OCI-LY7 (cell line): ENCODE measurements at regions not wholly inside any gene's neighbourhood (a gene's known extent, or its start where the extent isn't known, plus 50 kb on each side); places are given as distances from the start of the nearest gene placed in this dataset.

Experiments
- BruUV-seq: library from RNA; stranded (reverse); fragments of 400-500 nt; replicated peaks from 2 replicates; lab custom pipeline; 2021; lab: Mats Ljungman, UMichigan
- CTCF ChIA-PET: fragments of 300-600 bp; sonication (Branson Sonifier 250); formaldehyde crosslinking; loops from one replicate; lab custom pipeline; 2022; ENCODE audit warnings: antibody characterized with exemption; ENCODE audit not compliant: unreplicated experiment; lab: Charles Lee
- POLR2A ChIA-PET: fragments of 300-600 bp; sonication (Branson Sonifier 250); formaldehyde crosslinking; loops from one replicate; lab custom pipeline; 2022; ENCODE audit warnings: antibody characterized with exemption; lab: Charles Lee
- DNase-seq: peaks from one replicate; pipeline ENCODE4 v3.0.0-alpha.2; 2015; ENCODE audit warnings: low spot score
- H2AFZ ChIP-seq: fragments of 200-600 bp; sonication (generic), shearing (Covaris generic); 2 replicates; pipeline ENCODE4 v1.6.1; 2014; ENCODE audit warnings: mild to moderate bottlenecking, antibody characterized with exemption, low read length, moderate library complexity
- H3K27ac ChIP-seq: fragments of 200-600 bp; sonication (generic); 2 replicates; pipeline ENCODE4 v1.5.1; 2014; ENCODE audit warnings: mixed run types, low read depth, mild to moderate bottlenecking, moderate library complexity, low read length, inconsistent platforms; ENCODE audit not compliant: poor library complexity, severe bottlenecking
- H3K36me3 ChIP-seq: fragments of 200-600 bp; sonication (generic); 2 replicates; pipeline ENCODE4 v1.6.1; 2014; ENCODE audit warnings: mild to moderate bottlenecking, antibody characterized with exemption, low read length, moderate library complexity, mixed read lengths; ENCODE audit not compliant: insufficient read depth
- H3K4me1 ChIP-seq: fragments of 200-600 bp; sonication (generic); 2 replicates; pipeline ENCODE4 v1.5.1; 2014; ENCODE audit warnings: mild to moderate bottlenecking, low read length; ENCODE audit not compliant: insufficient read depth, poor library complexity, severe bottlenecking
- H3K4me2 ChIP-seq: fragments of 200-600 bp; sonication (generic); 2 replicates; pipeline ENCODE4 v1.6.1; 2014; ENCODE audit warnings: mild to moderate bottlenecking, low read length
- H3K4me3 ChIP-seq: fragments of 200-600 bp; sonication (generic); 2 replicates; pipeline ENCODE4 v1.5.1; 2014; ENCODE audit warnings: mild to moderate bottlenecking, low read depth, low read length; ENCODE audit not compliant: poor library complexity, severe bottlenecking
- H3K79me2 ChIP-seq: fragments of 200-600 bp; sonication (generic); 2 replicates; pipeline ENCODE4 v1.6.1; 2016; ENCODE audit warnings: low read depth, mild to moderate bottlenecking, low read length, moderate library complexity, mixed read lengths; ENCODE audit not compliant: insufficient read depth
- H3K9me2 ChIP-seq: fragments of 200-600 bp; sonication (generic); 2 replicates; pipeline ENCODE4 v1.6.1; 2016; ENCODE audit warnings: mild to moderate bottlenecking, low read length, mixed read lengths; ENCODE audit not compliant: insufficient read depth
- H3K9me3 ChIP-seq: fragments of 200-600 bp; sonication (generic); 2 replicates; pipeline ENCODE4 v1.6.1; 2014; ENCODE audit warnings: mild to moderate bottlenecking, mixed run types, low read length, mixed read lengths
- H4K20me1 ChIP-seq: fragments of 200-600 bp; sonication (generic); 2 replicates; pipeline ENCODE4 v1.6.1; 2014; ENCODE audit warnings: mild to moderate bottlenecking, antibody characterized with exemption, low read length, moderate library complexity, mixed read lengths; ENCODE audit not compliant: insufficient read depth
- CTCF ChIP-seq: fragments of 200-600 bp; sonication (generic); conservative IDR thresholded peaks from 2 replicates; pipeline ENCODE4 v1.5.1; 2014; ENCODE audit warnings: mild to moderate bottlenecking, antibody characterized with exemption, low read length, moderate library complexity, mixed read lengths
- EZH2phosphoT487 ChIP-seq: fragments of 200-600 bp; sonication (generic); IDR thresholded peaks from 2 replicates; pipeline ENCODE4 v1.6.1; 2018; ENCODE audit warnings: low read depth, borderline replicate concordance, mild to moderate bottlenecking, mixed run types, antibody characterized with exemption, low read length, moderate library complexity, mixed read lengths
- intact Hi-C: fragments of 100-400 bp; cut with micrococcal nuclease; formaldehyde crosslinking; loops from one replicate; pipeline ENCODE4 v1.10.0; 2022; ENCODE audit not compliant: unreplicated experiment

DNA sequence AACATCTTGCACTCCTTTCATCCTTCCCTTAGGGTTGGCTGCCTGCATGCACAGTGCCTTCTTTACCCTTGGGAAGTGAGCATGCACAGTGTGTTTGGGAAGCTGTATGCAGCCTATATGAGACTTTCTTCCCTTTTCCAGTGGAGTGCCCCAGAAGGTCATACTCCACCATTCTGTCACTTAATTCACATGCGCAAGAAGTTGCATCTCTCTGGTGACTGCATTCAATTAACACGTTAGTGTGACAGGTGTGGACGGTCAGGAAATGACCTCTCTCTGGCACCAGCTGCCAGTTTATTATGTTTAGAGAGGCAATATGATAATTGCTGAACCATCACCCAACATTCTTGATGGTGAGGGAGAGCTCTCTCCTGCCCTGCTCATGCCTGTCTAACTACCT is 770.0 kb downstream of the FLRT2 start:
- Histone ChIP-seq H4K20me1 (no peaks in the 10 kb centered on the region), H3K27ac (no peak overlapping the region), H3K36me3 (no peaks in the 10 kb centered on the region), H2AFZ (no peak overlapping the region), H3K79me2 (no peaks in the 10 kb centered on the region), H3K4me3 (no peak overlapping the region), H3K9me3 (no peaks in the 10 kb centered on the region), H3K9me2 (no peaks in the 10 kb centered on the region), H3K4me2 (no peak overlapping the region), H3K4me1 (no peaks in the 10 kb centered on the region)
- DNase-seq, result no peak
- POLR2A ChIA-PET, result no interaction called here
- intact Hi-C loops, result no loop called here
- TF ChIP-seq EZH2phosphoT487 (no peak), CTCF (no peak)
- CTCF ChIA-PET, result no interaction called here
- no TSS peak for BruUV-seq

- Histone ChIP-seq H3K79me2 (no peaks in the 10 kb centered on the region), H3K4me2 (no peak overlapping the region), H3K9me2 (no peaks in the 10 kb centered on the region), H3K36me3 (no peaks in the 10 kb centered on the region), H3K4me1 (no peaks in the 10 kb centered on the region), H2AFZ (no peak overlapping the region), H4K20me1 (no peaks in the 10 kb centered on the region), H3K9me3 (no peaks in the 10 kb centered on the region), H3K4me3 (no peak overlapping the region), H3K27ac (no peak overlapping the region)
- POLR2A ChIA-PET, result no interaction called here
- intact Hi-C loops, result no loop called here
- no peak for DNase-seq
- no TSS peak for BruUV-seq
- CTCF ChIA-PET, result no interaction called here
- TF ChIP-seq CTCF, result no peak
- no peak for TF ChIP-seq EZH2phosphoT487
These were observed 766.2 kb downstream of the FLRT2 start for GRCh38 chr14:86296173-86296572.

DNA sequence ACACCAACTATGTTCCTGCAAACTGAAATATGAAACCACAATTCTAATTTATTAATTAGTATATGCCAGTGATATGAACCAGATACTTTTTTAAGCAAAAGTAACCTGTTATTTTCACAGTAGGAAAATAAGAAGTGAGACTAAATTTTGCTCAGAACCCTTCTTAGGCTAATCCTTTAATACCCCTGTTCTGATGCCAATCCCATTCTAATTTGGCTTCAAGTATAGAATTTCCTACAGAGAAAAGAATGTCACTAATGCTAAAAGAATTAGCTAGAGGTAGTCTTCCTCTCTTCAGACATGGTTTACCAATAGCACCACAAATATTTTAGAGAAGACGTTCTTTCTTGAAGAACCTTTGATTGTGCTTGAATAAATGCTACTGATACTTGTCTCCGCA is 758.4 kb downstream of the FLRT2 start:
- H3K4me3 ChIP-seq, result no peak overlapping the region
- intact Hi-C loops, result no loop called here
- no peaks in the 10 kb centered on the region for H3K9me3 ChIP-seq
- H3K4me1 ChIP-seq, result no peaks in the 10 kb centered on the region
- no peak for TF ChIP-seq CTCF
- no peak for TF ChIP-seq EZH2phosphoT487
- no peak overlapping the region for H2AFZ ChIP-seq
- H3K9me2 ChIP-seq, result no peaks in the 10 kb centered on the region
- DNase-seq, result no peak
- POLR2A ChIA-PET, result no interaction called here
- no peaks in the 10 kb centered on the region for H3K79me2 ChIP-seq
- no peak overlapping the region for H3K27ac ChIP-seq
- CTCF ChIA-PET, result no interaction called here
- no peak overlapping the region for H3K4me2 ChIP-seq
- no peaks in the 10 kb centered on the region for H3K36me3 ChIP-seq
- no TSS peak for BruUV-seq
- H4K20me1 ChIP-seq, result no peaks in the 10 kb centered on the region
